GM21825 (cell line): ENCODE measurements at regions not wholly inside any gene's neighbourhood (a gene's known extent, or its start where the extent isn't known, plus 50 kb on each side); places are given as distances from the start of the nearest gene placed in this dataset.

Source experiments
- ATAC-seq: cut with Tn5 transposase; IDR thresholded peaks from one replicate; pipeline ENCODE4 v1.9.1; 2021; ENCODE audit warnings: mild to moderate bottlenecking, moderate library complexity; ENCODE audit not compliant: unreplicated experiment

GRCh38 chr9:89874351-89875321 lies 269.8 kb downstream of the GADD45G start:
- ATAC-seq, result no peak

DNA sequence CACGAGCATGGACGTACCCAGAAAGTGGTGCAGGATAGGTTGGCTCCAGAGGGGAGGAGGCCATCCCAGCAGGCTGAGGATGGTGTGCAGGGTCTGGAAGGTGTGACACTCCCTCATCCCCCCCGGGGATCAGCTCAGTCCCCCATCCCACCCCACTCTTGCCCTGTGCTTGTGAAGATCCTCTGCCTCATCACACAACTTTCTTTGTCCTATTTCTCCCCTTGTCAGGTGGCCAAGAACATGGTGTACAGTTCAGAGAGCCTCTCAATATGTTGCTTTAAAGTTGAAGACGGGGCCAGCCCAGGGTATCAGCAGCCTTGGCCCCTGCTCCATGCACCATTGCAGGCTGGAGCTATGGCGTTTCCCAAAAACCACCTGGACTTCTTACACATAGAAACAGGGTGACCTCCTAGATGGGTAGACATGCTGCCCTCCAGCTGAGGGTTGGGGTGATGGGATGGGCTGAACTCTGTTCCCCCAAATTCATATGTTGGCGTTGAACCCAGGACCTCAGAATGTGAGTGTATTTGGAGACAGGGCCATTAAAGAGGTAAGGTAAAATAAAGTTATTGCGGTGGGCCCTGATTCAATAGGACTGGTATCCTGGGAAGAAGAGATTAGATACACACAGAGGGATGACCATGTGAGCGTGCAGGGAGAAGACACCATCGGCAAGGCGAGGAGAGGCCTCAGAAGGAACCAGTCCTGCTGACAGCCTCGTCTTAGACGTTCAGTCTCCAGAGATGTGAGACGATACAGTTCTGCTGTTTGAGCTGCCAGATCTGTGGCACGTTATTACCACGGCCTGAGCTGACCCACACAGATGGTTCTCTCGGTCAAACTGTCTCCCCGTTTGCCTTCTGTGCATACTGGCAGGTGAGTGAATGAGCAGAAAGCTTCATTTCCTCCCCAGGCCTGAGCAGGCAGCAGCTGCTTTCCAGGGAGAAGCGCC lies 272.5 kb downstream of the GADD45G start:
- ATAC-seq, result no peak

DNA sequence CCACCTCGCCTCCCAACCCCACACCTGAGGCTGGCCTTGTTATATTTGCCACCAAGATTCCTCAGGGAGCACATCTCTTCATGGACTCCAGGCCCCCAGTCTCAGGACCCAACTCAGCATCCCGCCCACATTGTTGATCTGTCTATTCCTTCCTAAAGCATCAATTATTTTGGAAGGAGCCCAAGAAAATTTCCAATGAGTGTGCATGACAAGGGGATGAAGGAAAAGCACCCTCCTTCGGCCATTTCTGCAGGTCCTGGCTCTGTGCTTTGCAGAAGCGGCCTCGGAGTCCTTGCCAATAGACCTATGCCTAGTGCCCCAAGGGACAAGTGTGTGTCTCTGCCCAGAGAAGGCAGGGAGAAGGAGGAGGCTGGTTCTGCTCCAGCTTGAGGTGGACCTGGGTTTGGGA lies 273.2 kb downstream of the GADD45G start:
- no peak for ATAC-seq

- no peak for ATAC-seq
These were observed 273.9 kb downstream of the GADD45G start for GRCh38 chr9:89878687-89879086.

GRCh38 chr9:89879276-89879675 lies 274.5 kb downstream of the GADD45G start:
- ATAC-seq, result no peak

GRCh38 chr9:89879701-89880100 lies 274.9 kb downstream of the GADD45G start:
- no peak for ATAC-seq

DNA sequence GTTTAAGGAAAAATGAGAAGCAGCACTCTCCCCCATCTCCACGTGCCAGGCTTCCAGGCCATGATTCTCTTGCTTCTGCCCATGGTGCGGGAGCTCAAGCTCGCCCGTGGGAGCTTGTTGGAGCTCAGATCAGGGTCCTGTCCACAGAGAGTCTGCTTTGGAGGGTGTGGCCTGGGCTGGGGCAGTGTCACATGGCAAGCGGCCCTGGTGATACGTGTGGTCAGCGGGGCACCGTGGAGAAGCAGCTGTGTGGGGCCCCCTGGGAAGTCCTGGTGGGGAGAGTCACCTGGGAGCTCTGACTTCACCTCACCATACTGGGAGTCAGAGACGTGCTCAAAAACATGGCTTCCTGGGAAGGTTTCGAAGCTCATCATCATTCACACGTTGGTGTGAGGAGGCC lies 275.3 kb downstream of the GADD45G start:
- no peak for ATAC-seq

DNA sequence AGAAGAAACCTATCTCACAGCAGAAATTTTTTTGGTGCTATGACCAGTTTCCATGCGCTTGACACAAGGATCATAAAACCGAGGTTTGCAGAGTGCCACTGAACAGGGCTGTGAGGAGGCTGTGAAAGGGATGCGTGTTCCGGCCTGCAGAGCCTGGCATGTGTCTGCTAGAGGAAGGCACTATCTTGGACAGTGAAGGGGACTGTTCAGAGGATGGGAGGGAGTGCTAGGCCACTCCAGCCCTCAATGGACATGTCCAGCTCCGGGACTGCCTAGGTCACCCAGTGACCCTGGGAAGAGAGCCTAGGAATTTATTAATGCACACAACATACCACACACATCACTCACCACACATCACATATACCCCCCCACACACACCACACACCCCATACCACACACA lies 275.9 kb downstream of the GADD45G start:
- ATAC-seq, result no peak

DNA sequence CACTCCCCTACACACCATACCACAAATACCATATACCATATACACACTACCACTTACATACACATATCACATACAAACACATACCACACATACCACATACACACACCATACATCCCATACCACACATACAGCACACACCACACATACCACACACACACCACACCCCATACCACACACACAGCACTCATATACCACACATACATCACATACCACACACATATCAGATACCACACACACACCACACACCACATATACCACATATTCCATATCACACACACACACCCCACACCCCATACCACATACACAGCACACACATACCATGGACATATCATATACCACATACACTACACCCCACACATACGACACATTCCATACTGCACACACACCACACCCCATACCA lies 276.6 kb downstream of the GADD45G start:
- ATAC-seq, result no peak

- ATAC-seq, result no peak
These were observed 278.1 kb downstream of the GADD45G start for GRCh38 chr9:89882930-89883361.

DNA sequence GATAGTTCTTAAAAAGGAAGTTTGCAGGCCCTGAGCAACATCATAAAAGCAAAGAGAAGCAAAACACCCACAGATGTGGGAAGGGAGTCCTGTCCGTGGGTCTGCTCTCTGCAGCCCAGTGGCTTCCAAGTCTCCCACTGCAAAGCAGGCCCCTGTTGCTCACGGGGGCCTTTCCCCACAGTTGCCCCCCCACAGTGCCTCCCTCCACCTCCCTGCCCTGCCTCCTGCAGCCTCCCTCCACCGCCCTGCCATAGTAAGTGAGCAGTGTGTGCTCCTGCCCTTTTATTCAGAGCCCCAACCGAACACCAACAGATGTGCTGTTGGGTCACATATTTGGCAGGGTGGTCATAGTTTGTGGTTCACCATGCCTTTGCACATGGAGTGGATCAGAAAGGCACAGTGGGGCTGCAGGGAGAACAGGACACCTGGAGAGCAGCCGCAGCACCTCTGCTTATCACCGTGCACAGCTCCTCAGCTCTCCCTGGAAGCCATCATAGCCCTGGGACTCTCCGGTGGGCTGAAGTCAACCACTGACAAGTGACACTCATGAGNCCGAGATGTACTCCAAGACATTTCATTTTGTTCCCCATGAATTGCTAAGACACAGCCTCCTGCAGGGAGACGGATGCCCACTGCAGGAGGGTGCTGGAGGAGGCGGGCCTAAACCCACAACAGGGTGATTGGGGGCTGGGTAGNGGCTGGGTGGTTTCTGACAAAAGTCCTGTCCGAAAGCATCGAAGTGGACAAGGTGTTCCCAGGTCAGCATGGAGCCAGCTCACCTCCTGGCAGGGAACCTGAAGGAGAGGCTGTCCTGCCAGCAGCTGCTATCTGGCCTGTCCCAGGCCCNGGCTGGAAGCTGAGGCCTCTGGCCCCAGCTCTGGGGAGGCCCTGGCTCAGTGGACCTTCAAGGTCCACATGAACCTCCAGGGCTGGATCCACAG lies 278.9 kb downstream of the GADD45G start:
- no peak for ATAC-seq

DNA sequence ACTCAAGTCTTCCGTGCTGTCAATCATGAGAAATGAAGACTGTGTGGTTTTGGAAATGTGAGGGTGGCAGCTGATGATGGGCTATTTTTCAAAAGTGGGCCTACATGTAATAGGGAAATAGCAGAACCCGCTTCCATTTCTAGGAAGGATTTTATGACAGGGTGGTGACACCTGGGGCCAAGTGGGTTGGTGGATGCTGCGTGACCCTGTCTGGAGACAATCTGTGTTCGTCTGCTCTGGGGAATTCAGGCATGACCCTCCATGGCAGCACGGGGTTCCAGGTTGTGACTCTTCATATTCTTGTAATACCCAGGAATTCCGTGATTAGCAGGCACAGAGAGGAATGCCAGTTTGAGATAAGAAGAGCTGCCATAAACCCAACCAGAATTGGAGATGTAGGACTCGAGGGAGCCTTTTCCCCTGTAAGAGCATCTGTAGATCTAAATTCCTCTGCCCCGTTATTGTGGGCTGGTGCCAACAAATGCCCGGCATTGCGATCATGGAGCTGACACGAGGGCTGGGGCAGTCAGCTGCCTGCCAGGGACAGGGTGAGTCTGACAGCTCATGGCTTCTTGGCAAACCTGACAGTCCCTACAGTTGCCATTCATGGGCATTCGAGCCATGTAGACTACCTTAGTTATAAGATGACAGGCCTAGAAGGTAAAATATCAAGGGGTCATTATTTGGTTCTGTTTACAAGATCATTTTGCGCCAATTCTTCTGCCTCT lies 279.7 kb downstream of the GADD45G start:
- no peak for ATAC-seq

- ATAC-seq, result no peak
These were observed 280.3 kb downstream of the GADD45G start for GRCh38 chr9:89885156-89885555.

DNA sequence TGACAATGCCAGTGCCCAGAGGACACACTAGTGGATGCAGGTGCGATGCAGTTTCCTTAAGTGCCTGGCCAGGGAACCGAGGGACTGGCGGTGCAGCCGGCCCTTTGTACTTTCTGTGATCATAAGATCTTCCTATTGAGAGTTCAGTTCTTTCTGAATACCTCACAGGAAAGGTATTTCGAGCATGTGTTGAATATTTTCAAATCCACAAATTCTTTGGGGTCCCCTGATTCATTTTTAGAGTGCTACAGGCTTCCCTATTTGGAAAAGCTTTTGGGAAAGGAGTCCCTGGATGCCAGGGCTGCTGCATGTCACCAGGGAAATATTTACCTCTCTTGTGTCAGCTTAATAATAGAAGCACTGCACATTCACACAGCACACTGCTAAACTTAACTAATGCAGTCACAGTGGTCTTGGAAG lies 281.5 kb downstream of the GADD45G start:
- ATAC-seq, result no peak

DNA sequence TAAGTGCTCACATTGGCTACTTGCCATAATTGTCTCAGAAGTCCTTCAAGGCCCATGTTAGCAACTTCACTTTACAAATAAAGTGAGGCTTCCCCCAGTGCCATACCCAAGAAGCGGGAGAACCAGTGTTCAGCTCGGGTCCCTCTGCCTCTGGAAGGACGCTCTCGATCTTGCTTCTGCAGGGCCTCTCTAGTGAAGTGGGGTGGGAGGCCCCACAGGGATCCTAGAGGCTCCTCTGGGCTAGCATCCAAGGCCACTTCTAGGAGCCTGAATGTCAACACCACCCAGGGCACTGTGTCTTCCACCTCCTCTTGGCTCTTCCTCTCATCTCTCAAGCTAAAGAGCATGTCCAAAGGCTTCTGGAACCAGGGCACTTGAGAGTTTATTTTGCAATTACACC lies 282.5 kb downstream of the GADD45G start:
- ATAC-seq, result no peak

DNA sequence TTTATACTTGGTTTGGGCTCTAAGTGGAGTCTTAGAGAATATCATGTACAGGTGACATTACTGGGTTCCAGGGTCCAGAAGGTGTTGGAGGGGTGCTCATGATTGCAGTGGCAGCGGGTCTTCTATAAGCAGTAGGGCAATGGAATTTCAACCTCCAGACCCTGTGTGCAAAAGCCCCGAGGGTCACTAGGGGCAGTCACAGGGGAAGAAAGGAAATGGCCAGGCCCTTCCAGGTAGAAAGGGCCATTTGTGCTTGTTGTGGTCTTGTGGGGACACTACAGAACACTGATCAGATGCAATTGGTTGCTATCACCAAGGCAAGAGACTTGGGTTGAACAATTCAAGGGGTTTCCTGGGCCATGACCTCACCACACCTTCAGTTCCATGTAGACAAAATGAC lies 283.4 kb downstream of the GADD45G start:
- ATAC-seq, result no peak

- no peak for ATAC-seq
These were observed 283.9 kb downstream of the GADD45G start for GRCh38 chr9:89888677-89889076.

DNA sequence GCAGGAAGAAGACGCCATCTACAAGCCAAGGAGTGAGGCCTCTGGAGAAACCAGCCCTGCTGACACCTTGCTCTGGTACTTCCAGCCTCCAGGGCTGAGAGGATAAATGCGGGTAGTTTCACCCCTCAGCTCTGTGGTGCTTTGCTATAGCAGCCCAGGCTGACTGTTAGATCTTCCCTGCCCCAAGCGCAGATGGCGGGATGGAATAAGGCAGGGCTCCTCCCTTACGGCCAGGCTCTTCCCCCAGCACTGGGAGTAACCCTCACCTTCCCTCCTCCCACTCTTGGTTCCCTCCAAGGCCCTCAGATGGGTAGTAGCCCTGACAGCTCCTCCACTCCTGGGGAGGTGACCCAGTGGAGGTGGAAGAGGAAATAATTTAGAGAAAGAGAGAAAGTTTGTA lies 285.1 kb downstream of the GADD45G start:
- no peak for ATAC-seq

GRCh38 chr9:89890326-89890980 lies 285.6 kb downstream of the GADD45G start:
- ATAC-seq, result no peak
